ENCODE measurements at regions not wholly inside any gene's neighbourhood (a gene's known extent, or its start where the extent isn't known, plus 50 kb on each side); places are given as distances from the start of the nearest gene placed in this dataset.

GRCh38 chr1:22290157-22290556, 147.3 kb upstream of the WNT4 start:
- H3K9me3 ChIP-seq (replicated peaks; ENCODE audit: control insufficient read depth, insufficient read depth, low read length), result no peaks in the 10 kb centered on the region
- no TSS peak for BruUV-seq (replicated peaks)
- no peak overlapping the region for H3K27ac ChIP-seq (ENCODE audit: insufficient read depth, low read depth, low read length)
- ChIA-PET CTCF (no interaction called here), POLR2A (no interaction called here)
- intact Hi-C loops (cut with micrococcal nuclease) (no loop called here), dilution Hi-C loops (cut with MboI; ENCODE audit: extremely low pct_ligation_motif_present, low sequenced_read_pairs) (no loop called here)
- DNase-seq (ENCODE audit: low read depth, low spot score) (no peak), FAIRE-seq (no peak)
- no peak overlapping the region for H2AFZ ChIP-seq (ENCODE audit: low read depth, low read length)
- no peaks in the 10 kb centered on the region for H4K20me1 ChIP-seq (replicated peaks; ENCODE audit: control insufficient read depth, extremely low read depth, insufficient read depth, low read length)
- no peaks in the 10 kb centered on the region for H3K79me2 ChIP-seq (ENCODE audit: control insufficient read depth, insufficient read depth, low read length)
- TF ChIP-seq MYC (IDR thresholded peaks at IDR 0.05; ENCODE audit: low read depth, low read length) (no peak), GATA2 (IDR thresholded peaks at IDR 0.05; ENCODE audit: insufficient read depth, insufficient read length, low read depth, low read length) (no peak), POLR2AphosphoS5 (IDR thresholded peaks at IDR 0.05; ENCODE audit: insufficient read depth, low read depth, low read length) (no peak), POLR2A (IDR thresholded peaks at IDR 0.05; ENCODE audit: low read depth, low read length) (no peak), JUN (IDR thresholded peaks at IDR 0.05; ENCODE audit: borderline replicate concordance, insufficient read depth, insufficient read length, low read depth) (no peak), MAX (IDR thresholded peaks at IDR 0.05; ENCODE audit: insufficient read depth, insufficient read length) (no peak), FOS (IDR thresholded peaks at IDR 0.05; ENCODE audit: borderline replicate concordance, insufficient read depth, low read length) (no peak)
- no peak overlapping the region for H3K4me3 ChIP-seq (replicated peaks in 1 of 3; ENCODE audit: insufficient read depth in 1 of 3, low read depth in 1 of 3, low read length in 3 of 3)
- H3K4me2 ChIP-seq (ENCODE audit: insufficient read depth, low read length), result no peak overlapping the region
- peaks cover 5 to 6% of the 10 kb centered on the region in 2 experiments for H3K27me3 ChIP-seq (ENCODE audit: control insufficient read depth in 2 of 2, insufficient read depth in 2 of 2, low read length in 2 of 2)
- no peaks in the 10 kb centered on the region for H3K36me3 ChIP-seq (ENCODE audit: control insufficient read depth in 2 of 2, extremely low read depth in 1 of 2, insufficient read depth in 2 of 2, low read length in 2 of 2)
- H3K9me1 ChIP-seq (replicated peaks; ENCODE audit: control insufficient read depth, extremely low read depth, insufficient read depth, low read length), result no peaks in the 10 kb centered on the region
- no peak overlapping the region for H3K9ac ChIP-seq (replicated peaks; ENCODE audit: extremely low read depth, insufficient read depth, low read length)
- no peaks in the 10 kb centered on the region for H3K4me1 ChIP-seq (ENCODE audit: control insufficient read depth, extremely low read depth, insufficient read depth, low read length)

- no peaks in the 10 kb centered on the region for H3K79me2 ChIP-seq (ENCODE audit: control insufficient read depth, insufficient read depth, low read length)
- H3K4me1 ChIP-seq (ENCODE audit: control insufficient read depth, extremely low read depth, insufficient read depth, low read length), result no peaks in the 10 kb centered on the region
- H3K27me3 ChIP-seq (ENCODE audit: control insufficient read depth in 2 of 2, insufficient read depth in 2 of 2, low read length in 2 of 2), result peaks cover 7 to 8% of the 10 kb centered on the region in 2 experiments
- no peak overlapping the region for H3K4me3 ChIP-seq (replicated peaks in 1 of 3; ENCODE audit: insufficient read depth in 1 of 3, low read depth in 1 of 3, low read length in 3 of 3)
- ChIA-PET CTCF (no interaction called here), POLR2A (no interaction called here)
- no TSS peak for BruUV-seq (replicated peaks)
- no peak overlapping the region for H3K4me2 ChIP-seq (ENCODE audit: insufficient read depth, low read length)
- no peak overlapping the region for H2AFZ ChIP-seq (ENCODE audit: low read depth, low read length)
- dilution Hi-C loops (cut with MboI; ENCODE audit: extremely low pct_ligation_motif_present, low sequenced_read_pairs) (no loop called here), intact Hi-C loops (cut with micrococcal nuclease) (no loop called here)
- no peaks in the 10 kb centered on the region for H3K9me1 ChIP-seq (replicated peaks; ENCODE audit: control insufficient read depth, extremely low read depth, insufficient read depth, low read length)
- H3K9ac ChIP-seq (replicated peaks; ENCODE audit: extremely low read depth, insufficient read depth, low read length), result no peak overlapping the region
- no peaks in the 10 kb centered on the region for H3K36me3 ChIP-seq (ENCODE audit: control insufficient read depth in 2 of 2, extremely low read depth in 1 of 2, insufficient read depth in 2 of 2, low read length in 2 of 2)
- H4K20me1 ChIP-seq (replicated peaks; ENCODE audit: control insufficient read depth, extremely low read depth, insufficient read depth, low read length), result no peaks in the 10 kb centered on the region
- no peak for DNase-seq (ENCODE audit: low read depth, low spot score)
- H3K27ac ChIP-seq (ENCODE audit: insufficient read depth, low read depth, low read length), result no peak overlapping the region
- TF ChIP-seq POLR2A (IDR thresholded peaks at IDR 0.05; ENCODE audit: low read depth, low read length) (no peak), GATA2 (IDR thresholded peaks at IDR 0.05; ENCODE audit: insufficient read depth, insufficient read length, low read depth, low read length) (no peak), CTCF (IDR thresholded peaks at IDR 0.05; ENCODE audit: extremely low read depth in 1 of 2, insufficient read depth in 1 of 2, low read depth in 1 of 2, low read length in 2 of 2) (no peak), JUN (IDR thresholded peaks at IDR 0.05; ENCODE audit: borderline replicate concordance, insufficient read depth, insufficient read length, low read depth) (no peak), MYC (IDR thresholded peaks at IDR 0.05; ENCODE audit: low read depth, low read length) (no peak)
- H3K9me3 ChIP-seq (replicated peaks; ENCODE audit: control insufficient read depth, insufficient read depth, low read length), result no peaks in the 10 kb centered on the region
- no peak for FAIRE-seq
Observed at GRCh38 chr1:22290611-22291010, 147.7 kb upstream of the WNT4 start.

Measured in endothelial cell of umbilical vein (primary cell).